HFFc6 (cell line): ENCODE measurements at regions not wholly inside any gene's neighbourhood (a gene's known extent, or its start where the extent isn't known, plus 50 kb on each side); places are given as distances from the start of the nearest gene placed in this dataset.

Source experiments
- DNase-seq: peaks from one replicate; pipeline ENCODE4 v3.0.0-alpha.2; 2018
- H3K27ac Mint-ChIP-seq: 2 replicates; pipeline ENCODE4 v1.8.0; 2020; ENCODE audit warnings: mild to moderate bottlenecking, mixed read lengths
- H3K27me3 Mint-ChIP-seq: 2 replicates; pipeline ENCODE4 v1.8.0; 2021; ENCODE audit warnings: mild to moderate bottlenecking, moderate library complexity, mixed read lengths; ENCODE audit not compliant: insufficient read depth
- H3K36me3 Mint-ChIP-seq: 2 replicates; pipeline ENCODE4 v1.8.0; 2021; ENCODE audit warnings: low read depth, mixed read lengths
- H3K4me1 Mint-ChIP-seq: 2 replicates; pipeline ENCODE4 v1.8.0; 2020; ENCODE audit warnings: low read depth, mixed read lengths
- H3K4me3 Mint-ChIP-seq: 2 replicates; pipeline ENCODE4 v1.8.0; 2020; ENCODE audit warnings: mild to moderate bottlenecking, moderate library complexity, mixed read lengths
- H3K9me3 Mint-ChIP-seq: 2 replicates; pipeline ENCODE4 v1.8.0; 2020; ENCODE audit warnings: mild to moderate bottlenecking, mixed read lengths
- CTCF ChIP-seq: fragments of 200-600 bp; sonication (generic); IDR thresholded peaks from 2 replicates; pipeline ENCODE4 v1.5.0; 2021; ENCODE audit warnings: antibody characterized with exemption, mild to moderate bottlenecking

DNA sequence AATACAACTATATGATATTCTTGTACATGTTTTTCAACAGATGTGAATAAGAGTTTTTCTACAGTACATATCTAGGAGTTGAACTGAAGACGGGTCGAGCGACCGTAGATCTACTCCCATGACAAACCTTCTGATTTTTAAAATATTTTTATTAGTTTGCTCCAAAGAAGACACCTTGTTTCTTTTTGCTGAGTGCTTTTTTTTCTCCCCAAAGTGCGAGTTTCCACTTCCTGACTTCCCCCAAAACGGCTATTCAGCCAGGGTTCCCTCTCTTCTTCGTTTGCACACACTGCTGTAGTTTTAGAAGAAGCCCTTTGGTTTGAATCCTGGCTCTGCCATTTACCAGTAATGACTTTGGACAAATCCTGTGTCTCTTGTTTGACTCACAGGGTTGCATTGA, 241.7 kb upstream of the MAF start:
- TF ChIP-seq CTCF = no peak
- Mint-ChIP-seq H3K4me1 (no peaks in the 10 kb centered on the region), H3K36me3 (no peaks in the 10 kb centered on the region), H3K27me3 (no peaks in the 10 kb centered on the region; the same call in 1 of the 2 replicates), H3K4me3 (no peak overlapping the region), H3K9me3 (peaks cover 38% of the 10 kb centered on the region), H3K27ac (no peak overlapping the region)
- DNase-seq = no peak

- TF ChIP-seq CTCF = no peak
- Mint-ChIP-seq H3K27me3 (no peaks in the 10 kb centered on the region; the same call in 1 of the 2 replicates), H3K4me1 (no peaks in the 10 kb centered on the region), H3K36me3 (no peaks in the 10 kb centered on the region), H3K9me3 (peaks cover 42% of the 10 kb centered on the region), H3K4me3 (no peak overlapping the region), H3K27ac (no peak overlapping the region)
- no peak for DNase-seq
Measured at GRCh38 chr16:79839466-79840341, 239.2 kb upstream of the MAF start.

- Mint-ChIP-seq H3K27ac (no peak overlapping the region), H3K9me3 (peaks cover 34% of the 10 kb centered on the region), H3K4me3 (no peak overlapping the region), H3K27me3 (no peaks in the 10 kb centered on the region; the same call in 1 of the 2 replicates), H3K4me1 (no peaks in the 10 kb centered on the region), H3K36me3 (no peaks in the 10 kb centered on the region)
- TF ChIP-seq CTCF = no peak
- DNase-seq = no peak
Measured at GRCh38 chr16:79838496-79839259, 238.1 kb upstream of the MAF start.

GRCh38 chr16:79836144-79836543, 235.6 kb upstream of the MAF start:
- no peak for TF ChIP-seq CTCF
- Mint-ChIP-seq H3K27ac (no peak overlapping the region), H3K36me3 (no peaks in the 10 kb centered on the region), H3K4me3 (no peak overlapping the region), H3K9me3 (peaks cover 24% of the 10 kb centered on the region), H3K27me3 (no peaks in the 10 kb centered on the region; the same call in 1 of the 2 replicates), H3K4me1 (no peaks in the 10 kb centered on the region)
- DNase-seq = no peak

GRCh38 chr16:79835194-79835593, 234.7 kb upstream of the MAF start:
- Mint-ChIP-seq H3K27ac (no peak overlapping the region), H3K27me3 (no peaks in the 10 kb centered on the region; the same call in 1 of the 2 replicates), H3K9me3 (peaks cover 24% of the 10 kb centered on the region), H3K4me3 (no peak overlapping the region), H3K4me1 (no peaks in the 10 kb centered on the region), H3K36me3 (no peaks in the 10 kb centered on the region)
- no peak for DNase-seq
- no peak for TF ChIP-seq CTCF
